Stimulated activated CD8-positive, alpha-beta memory T cell treated with anti-CD3 and anti-CD28 coated beads, Interleukin-4, amount 100 ng/mL, for 1 hour (primary cell): ENCODE measurements at regions not wholly inside any gene's neighbourhood (a gene's known extent, or its start where the extent isn't known, plus 50 kb on each side); places are given as distances from the start of the nearest gene placed in this dataset.
"Not testable (repeated sequence)": the region's sequence is repeated elsewhere in the genome, so short reads cannot be mapped to it uniquely, and the experiment has no call there.

Source experiments
- DNase-seq, 2 donors: peaks; one replicate each; pipeline ENCODE4 v3.0.0-alpha.2; 2020; ENCODE audit warnings: low read depth in 2 of 2, low spot score in 1 of 2

GRCh38 chr10:25076506-25077177, 60.2 kb downstream of the THNSL1 start:
- no peak for DNase-seq

- DNase-seq = no peak
Observed at GRCh38 chr10:25078658-25079431, 62.4 kb downstream of the THNSL1 start.

- peak; percentile 13 to 33 for DNase-seq
Observed at GRCh38 chr10:25080880-25081581, 64.6 kb downstream of the THNSL1 start.

- DNase-seq = no peak
Observed at GRCh38 chr10:25082276-25083204, 66.1 kb downstream of the THNSL1 start.

DNA sequence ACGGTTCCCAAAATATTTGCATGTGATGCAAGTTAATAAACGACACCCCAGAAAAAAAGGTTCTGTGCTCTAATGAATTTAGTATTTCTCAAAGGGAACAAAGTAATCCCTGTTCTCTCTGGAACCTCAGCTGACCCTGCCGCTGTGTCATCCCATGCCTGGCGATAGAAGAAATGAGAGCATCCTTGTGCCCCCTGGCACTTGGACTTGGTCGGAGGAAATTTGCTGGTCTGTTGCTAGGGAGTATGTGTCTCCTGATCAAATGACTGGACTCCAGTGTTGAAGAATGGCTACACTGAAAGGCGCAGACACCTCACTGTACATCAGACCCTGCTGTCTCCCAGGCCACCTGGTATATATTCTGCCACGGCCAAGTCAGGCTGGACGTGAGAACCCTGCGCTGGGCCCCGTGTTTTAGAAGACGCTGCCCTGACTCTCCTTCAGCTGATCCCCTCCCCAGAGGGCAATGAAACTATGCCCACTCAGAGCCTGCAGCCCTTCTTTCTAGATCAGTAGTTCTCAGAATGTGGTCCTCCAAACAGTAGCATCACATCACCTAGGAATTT, 67.2 kb downstream of the THNSL1 start:
- DNase-seq = no peak

- DNase-seq = no peak
Observed at GRCh38 chr10:25084447-25084846, 68.0 kb downstream of the THNSL1 start.

GRCh38 chr10:25094590-25094989, 78.2 kb downstream of the THNSL1 start:
- DNase-seq = no peak

DNA sequence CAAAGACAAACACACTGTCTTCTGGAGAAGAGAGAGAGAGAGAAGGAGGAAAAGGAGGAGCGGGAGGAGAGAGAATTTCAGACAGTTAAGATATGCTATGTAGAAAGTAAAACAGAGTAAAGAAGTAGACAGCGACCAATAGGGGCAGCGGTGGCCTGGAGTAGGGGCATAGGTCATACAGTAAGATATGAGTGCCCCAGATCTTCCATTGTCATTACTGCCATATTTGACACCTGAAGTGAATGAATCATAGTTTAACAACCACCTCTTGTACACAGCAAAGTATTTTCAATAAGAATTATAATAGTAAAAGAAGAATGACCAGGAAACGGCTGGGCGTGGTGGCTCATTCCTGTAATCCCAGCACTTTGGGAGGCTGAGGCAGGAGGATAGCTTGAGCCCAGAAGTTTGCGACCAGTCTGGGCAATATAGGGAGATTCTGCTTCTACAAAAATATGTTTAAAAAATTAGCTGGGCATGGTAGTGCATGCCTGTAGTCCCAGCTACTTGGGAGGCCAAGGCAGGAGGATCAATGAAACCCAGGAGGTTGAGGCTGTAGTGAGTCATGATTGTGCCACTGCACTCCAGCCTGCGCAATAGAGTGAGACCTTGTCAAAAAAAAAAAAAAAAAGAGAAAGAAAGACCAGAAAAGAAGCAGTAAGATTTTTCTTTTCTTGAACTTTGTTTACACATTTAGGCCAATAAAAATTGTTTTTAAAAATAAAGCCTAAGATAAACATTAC, 77.0 kb upstream of the GPR158 start:
- no peak for DNase-seq

DNA sequence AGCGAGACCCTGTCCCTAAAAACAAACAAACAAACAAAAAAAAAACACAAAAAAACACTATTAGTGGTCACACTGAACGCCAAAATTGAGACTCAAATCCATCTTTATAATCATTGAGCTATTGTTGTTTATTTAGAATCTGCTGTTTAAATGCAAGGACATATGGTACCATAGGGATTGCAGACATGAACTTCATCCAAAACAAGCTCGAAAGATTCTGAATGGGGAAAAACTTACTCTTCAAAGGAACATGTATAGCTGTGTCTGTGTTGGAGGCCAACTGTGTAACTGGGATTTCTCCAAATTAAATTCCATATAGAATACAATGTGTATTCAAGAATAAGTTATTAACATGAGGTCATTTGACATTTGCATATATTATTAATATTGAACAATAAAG, 74.7 kb upstream of the GPR158 start:
- no peak for DNase-seq

DNA sequence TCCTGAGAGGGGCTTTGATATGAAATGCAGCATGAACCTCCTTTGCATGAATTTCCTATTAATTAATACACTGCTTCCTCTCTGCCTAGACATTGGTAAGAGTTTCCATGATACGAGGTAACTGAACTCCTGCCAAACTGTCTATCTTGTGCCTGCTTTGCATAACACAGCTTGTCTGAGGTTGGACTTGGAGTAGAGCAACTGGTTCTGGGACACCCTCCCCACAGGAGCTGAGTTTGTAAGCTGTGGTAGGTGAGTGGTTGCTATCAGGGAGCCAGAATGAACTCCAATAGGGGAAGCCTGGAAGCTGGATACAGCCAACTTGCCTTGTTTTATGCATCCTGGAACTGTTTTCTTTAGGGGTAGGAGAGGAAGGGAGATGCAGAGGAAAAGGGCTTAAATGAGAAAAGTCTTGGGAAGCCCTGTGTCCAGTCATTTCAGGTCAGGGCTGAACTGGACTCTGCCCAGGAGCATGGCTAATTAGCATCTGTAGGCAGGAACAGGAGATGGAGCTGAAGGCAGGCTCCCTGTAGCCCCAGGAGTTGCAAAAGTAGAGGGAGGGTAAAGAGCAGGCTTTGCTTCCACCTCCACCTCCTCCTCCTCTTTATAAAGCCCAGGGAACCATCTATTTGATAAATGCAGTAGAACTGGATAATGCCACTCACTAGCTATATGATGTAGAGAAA, 73.2 kb upstream of the GPR158 start:
- no peak for DNase-seq

- no peak for DNase-seq
Observed at GRCh38 chr10:25102147-25102822, 72.5 kb upstream of the GPR158 start.

GRCh38 chr10:25103703-25104102, 71.1 kb upstream of the GPR158 start:
- DNase-seq = no peak

- no peak for DNase-seq
Observed at GRCh38 chr10:25104441-25104840, 70.4 kb upstream of the GPR158 start.

DNA sequence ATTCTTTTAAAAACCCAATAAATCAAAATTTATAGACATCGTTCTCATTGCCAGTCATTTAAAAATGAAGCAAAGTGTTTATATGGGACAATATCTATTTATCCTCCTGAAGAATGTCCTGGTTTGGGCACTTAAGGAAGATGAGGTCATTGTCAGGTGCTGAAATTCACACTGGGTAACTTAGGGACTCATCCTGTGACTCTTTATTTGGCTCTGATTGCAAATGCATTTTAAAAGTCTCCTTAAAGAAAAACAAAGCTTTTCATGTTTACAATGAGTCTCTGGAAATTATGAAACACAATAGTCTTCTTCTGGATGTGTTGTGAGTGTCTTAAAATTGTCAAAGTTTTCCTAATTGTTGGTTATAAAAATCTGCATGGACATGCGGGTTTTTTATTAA, 69.5 kb upstream of the GPR158 start:
- no peak for DNase-seq

DNA sequence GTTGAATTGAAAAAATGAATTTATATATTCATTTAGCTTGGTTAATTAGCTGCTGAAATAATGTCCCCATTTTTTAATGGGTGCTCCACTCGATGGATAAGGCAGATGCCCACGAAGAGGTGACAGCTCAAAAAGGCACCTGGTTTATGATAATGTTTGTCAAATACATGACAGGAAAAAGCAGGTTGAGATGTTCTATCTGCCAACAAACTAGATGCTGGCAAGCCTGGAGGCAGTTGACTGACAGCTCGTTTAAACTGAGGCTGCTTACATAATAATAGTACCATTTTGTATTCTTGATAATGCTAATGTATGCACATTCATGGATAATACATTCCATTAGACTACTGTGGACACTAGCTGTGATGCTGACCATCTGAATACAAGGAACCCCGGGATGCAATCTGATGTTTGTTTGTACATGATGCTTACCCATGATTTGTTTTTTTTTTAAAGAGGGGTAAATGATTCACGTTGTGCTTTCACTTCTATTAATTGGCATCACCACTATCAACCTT, 69.0 kb upstream of the GPR158 start:
- DNase-seq = no peak

DNA sequence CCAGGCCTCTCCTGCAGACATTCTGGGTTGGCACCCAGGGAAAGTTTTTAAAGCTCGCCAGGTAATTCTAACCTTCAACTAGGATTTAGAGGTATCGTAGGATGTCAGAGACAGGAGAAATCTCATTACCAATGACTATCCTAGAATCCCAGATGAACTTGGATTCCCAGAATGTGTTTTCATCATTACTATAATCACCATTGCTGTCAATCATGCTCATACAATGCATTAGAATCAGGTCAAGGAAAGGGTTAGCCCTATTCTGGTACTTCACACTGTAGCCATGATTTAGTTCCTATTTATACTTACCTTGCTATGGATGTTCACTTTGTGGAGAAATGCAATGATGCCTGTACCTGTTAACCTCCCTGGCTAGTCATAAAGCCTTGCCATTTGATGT, 67.0 kb upstream of the GPR158 start:
- DNase-seq = no peak

DNA sequence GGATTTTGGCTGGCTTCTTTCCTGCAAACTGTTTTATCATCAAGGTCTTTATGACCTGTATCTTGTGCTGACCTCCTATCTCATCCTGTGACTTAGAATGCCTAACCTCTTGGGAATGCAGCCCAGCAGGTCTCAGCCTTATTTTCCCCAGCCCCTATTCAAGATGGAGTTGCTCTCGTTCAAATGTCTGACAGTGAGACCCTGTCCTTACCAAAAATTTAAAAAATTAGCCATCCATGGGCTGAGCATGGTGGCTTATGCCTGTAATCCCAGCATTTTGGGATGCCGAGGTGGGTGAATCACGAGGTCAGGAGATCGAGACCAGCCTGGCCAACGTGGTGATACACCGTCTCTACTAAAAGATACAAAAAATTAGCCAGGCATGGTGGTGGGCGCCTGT, 64.9 kb upstream of the GPR158 start:
- not testable (repeated sequence) for DNase-seq

- DNase-seq = no peak
Observed at GRCh38 chr10:25112016-25112415, 62.8 kb upstream of the GPR158 start.
